CD4-positive, CD25-positive, alpha-beta regulatory T cell (primary cell): ENCODE measurements at regions not wholly inside any gene's neighbourhood (a gene's known extent, or its start where the extent isn't known, plus 50 kb on each side); places are given as distances from the start of the nearest gene placed in this dataset.

ENCODE experiments used
- ATAC-seq, 2 donors: fragments of 150-1000 bp; cut with Tn5 transposase; one replicate each; pipeline ENCODE4 v1.10.0; 2021; ENCODE audit warnings: low read depth in 2 of 2, moderate number of reproducible peaks in 2 of 2, moderate library complexity in 1 of 2
- DNase-seq, 3 donors: peaks; one replicate each; pipeline versions ENCODE4 v3.0.0 to v3.0.0-alpha.2; 2012 to 2022; ENCODE audit warnings: mixed read lengths in 1 of 3
- H3K27ac ChIP-seq: one replicate; pipeline ENCODE4 v1.7.0; 2013; ENCODE audit warnings: mild to moderate bottlenecking, low read length; ENCODE audit not compliant: insufficient read depth, poor library complexity, severe bottlenecking
- H3K27me3 ChIP-seq: one replicate; pipeline ENCODE4 v1.7.0; 2013; ENCODE audit warnings: low read length; ENCODE audit not compliant: control insufficient read depth, insufficient read depth
- H3K36me3 ChIP-seq: one replicate; pipeline ENCODE4 v1.7.0; 2013; ENCODE audit warnings: mild to moderate bottlenecking, low read length, moderate library complexity; ENCODE audit not compliant: control insufficient read depth, insufficient read depth
- H3K4me1 ChIP-seq: 2 replicates; pipeline ENCODE4 v1.7.0; 2013; ENCODE audit warnings: mild to moderate bottlenecking, low read length; ENCODE audit not compliant: insufficient read depth, control insufficient read depth, poor library complexity, severe bottlenecking
- H3K4me3 ChIP-seq: one replicate; pipeline ENCODE4 v1.7.0; 2013; ENCODE audit warnings: low read depth, mild to moderate bottlenecking, low read length, moderate library complexity
- H3K9me3 ChIP-seq, 2 experiments: 1 replicate in 1 of 2; 2 replicates in 1 of 2; pipeline ENCODE4 v1.7.0; 2013; ENCODE audit warnings: low read length in 2 of 2, mild to moderate bottlenecking in 1 of 2, moderate library complexity in 1 of 2; ENCODE audit not compliant: control insufficient read depth in 2 of 2
- H3K27ac Mint-ChIP-seq, 3 donors: one replicate each; pipeline ENCODE4 v1.8.0; 2020 to 2022; ENCODE audit warnings: mild to moderate bottlenecking in 3 of 3, mixed read lengths in 3 of 3, moderate library complexity in 2 of 3
- H3K27me3 Mint-ChIP-seq: one replicate; pipeline ENCODE4 v1.8.0; 2022; ENCODE audit warnings: mild to moderate bottlenecking, mixed read lengths
- H3K36me3 Mint-ChIP-seq: one replicate; pipeline ENCODE4 v1.8.0; 2020; ENCODE audit warnings: mixed read lengths
- H3K4me1 Mint-ChIP-seq, 4 donors: one replicate each; pipeline ENCODE4 v1.8.0; 2020 to 2022; ENCODE audit warnings: mixed read lengths in 4 of 4, mild to moderate bottlenecking in 1 of 4
- H3K4me3 Mint-ChIP-seq, 4 donors: one replicate each; pipeline ENCODE4 v1.8.0; 2020 to 2022; ENCODE audit warnings: mild to moderate bottlenecking in 4 of 4, mixed read lengths in 4 of 4, moderate library complexity in 3 of 4
- H3K9me3 Mint-ChIP-seq, 7 donors: one replicate each; pipeline ENCODE4 v1.8.0; 2020 to 2022; ENCODE audit warnings: mixed read lengths in 7 of 7, mild to moderate bottlenecking in 3 of 7, moderate library complexity in 2 of 7

DNA sequence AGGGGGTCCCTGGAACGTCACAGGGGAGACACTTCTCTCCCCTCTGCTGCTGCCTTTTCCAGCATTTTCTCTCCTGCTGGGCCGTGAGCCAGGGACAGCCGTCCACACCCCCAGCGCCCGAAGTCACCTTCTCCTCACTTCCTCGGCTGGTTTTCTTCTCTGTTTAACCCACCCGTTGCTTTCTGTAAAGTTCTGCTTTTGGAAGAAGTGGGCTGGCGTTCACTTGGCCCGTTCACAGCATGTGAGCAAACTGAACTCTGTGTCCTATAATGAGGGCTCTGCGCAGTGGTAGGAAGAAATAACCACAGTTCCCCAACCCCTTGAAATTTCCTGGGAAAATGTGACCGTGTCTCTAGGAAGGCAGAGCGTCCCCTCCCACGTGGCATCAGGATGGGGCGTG is 187.0 kb upstream of the HDAC4 start:
- no peak for DNase-seq
- no peaks in the 10 kb centered on the region for H3K36me3 Mint-ChIP-seq

DNA sequence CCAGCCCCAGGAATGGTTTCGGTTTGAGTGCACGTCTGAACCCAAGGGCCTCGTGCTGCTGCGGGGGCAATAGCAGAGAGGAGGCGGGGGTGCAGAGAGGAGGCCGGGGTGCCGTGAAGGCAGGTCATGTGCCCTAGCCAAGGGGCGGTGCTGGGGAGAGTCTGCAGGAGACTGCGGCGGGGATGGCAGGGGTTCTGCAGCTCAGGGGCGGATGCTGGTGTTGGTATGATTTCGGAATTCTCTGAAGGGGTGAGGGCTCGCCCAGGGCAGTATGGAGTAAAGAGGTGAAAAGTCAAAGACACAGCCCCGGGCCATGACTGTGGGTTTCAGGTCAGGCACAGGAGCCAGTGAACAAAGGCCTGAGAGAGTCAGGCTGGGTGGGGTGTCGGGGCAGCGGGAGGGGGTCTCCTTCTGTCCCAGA is 186.5 kb upstream of the HDAC4 start:
- Histone ChIP-seq H3K4me3 (no peak overlapping the region), H3K27me3 (no peaks in the 10 kb centered on the region), H3K36me3 (no peaks in the 10 kb centered on the region), H3K27ac (no peak overlapping the region), H3K4me1 (no peaks in the 10 kb centered on the region), H3K9me3 (no peaks in the 10 kb centered on the region)
- H3K4me1 Mint-ChIP-seq = peaks cover 0 to 4% (median 0%) of the 10 kb centered on the region in 4 donors
- H3K4me3 Mint-ChIP-seq = no peak overlapping the region
- no peaks in the 10 kb centered on the region for H3K27me3 Mint-ChIP-seq
- ATAC-seq = no peak
- peaks cover 0 to 2% (median 0%) of the 10 kb centered on the region in 7 donors for H3K9me3 Mint-ChIP-seq
- no peak for DNase-seq
- no peaks in the 10 kb centered on the region for H3K36me3 Mint-ChIP-seq
- no peak overlapping the region for H3K27ac Mint-ChIP-seq

More for the DNA sequence above, 187.0 kb upstream of the HDAC4 start:
- no peaks in the 10 kb centered on the region for H3K27me3 ChIP-seq
- no peaks in the 10 kb centered on the region for H3K9me3 ChIP-seq
- H3K27ac ChIP-seq = no peak overlapping the region
- ATAC-seq = no peak
- H3K36me3 ChIP-seq = no peaks in the 10 kb centered on the region
- H3K4me3 ChIP-seq = no peak overlapping the region
- H3K27me3 Mint-ChIP-seq = no peaks in the 10 kb centered on the region
- peaks cover 0 to 2% (median 0%) of the 10 kb centered on the region in 7 donors for H3K9me3 Mint-ChIP-seq
- no peak overlapping the region for H3K4me3 Mint-ChIP-seq
- H3K4me1 ChIP-seq = no peaks in the 10 kb centered on the region
- no peak overlapping the region for H3K27ac Mint-ChIP-seq
- no peaks in the 10 kb centered on the region for H3K4me1 Mint-ChIP-seq

DNA sequence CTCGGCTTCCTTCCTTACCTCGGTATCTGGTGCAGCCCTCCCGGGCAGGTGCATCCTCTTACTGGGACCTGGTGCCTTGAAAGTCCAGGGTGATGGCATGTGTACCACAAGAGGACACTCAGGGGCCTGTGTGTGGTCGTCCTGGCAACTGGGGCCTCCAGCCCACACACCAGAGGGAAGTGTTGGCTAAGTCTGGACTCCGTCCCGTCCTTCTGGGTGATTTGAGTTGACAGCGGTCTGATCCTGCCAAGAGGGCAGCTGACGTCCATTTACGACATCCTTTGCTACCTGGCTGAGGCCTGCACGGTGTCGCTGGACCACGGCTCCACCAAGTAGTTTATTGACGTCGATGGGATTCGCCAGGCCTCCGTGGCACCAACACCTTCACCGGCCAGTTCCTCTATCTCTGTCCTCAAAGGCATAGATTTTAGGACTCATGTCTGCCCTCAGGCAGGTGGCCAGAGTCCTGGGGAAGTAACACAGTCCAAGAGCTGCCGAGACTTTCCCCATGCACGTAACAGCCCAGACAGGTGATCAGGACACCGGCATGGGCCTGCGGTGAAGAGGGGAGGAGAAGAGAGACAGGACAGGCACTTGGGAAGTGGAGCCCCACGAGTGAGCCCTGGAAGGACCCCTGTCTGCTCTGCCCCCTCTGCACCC is 186.0 kb upstream of the HDAC4 start:
- Mint-ChIP-seq H3K27ac (no peak overlapping the region), H3K9me3 (peaks cover 0 to 2% (median 0%) of the 10 kb centered on the region in 7 donors), H3K27me3 (no peaks in the 10 kb centered on the region), H3K36me3 (no peaks in the 10 kb centered on the region), H3K4me3 (no peak overlapping the region), H3K4me1 (peaks cover 0 to 7% (median 0%) of the 10 kb centered on the region in 4 donors)
- Histone ChIP-seq H3K36me3 (no peaks in the 10 kb centered on the region), H3K4me1 (no peaks in the 10 kb centered on the region), H3K9me3 (no peaks in the 10 kb centered on the region), H3K27me3 (no peaks in the 10 kb centered on the region), H3K4me3 (no peak overlapping the region), H3K27ac (no peak overlapping the region)
- no peak for ATAC-seq
- no peak for DNase-seq

DNA sequence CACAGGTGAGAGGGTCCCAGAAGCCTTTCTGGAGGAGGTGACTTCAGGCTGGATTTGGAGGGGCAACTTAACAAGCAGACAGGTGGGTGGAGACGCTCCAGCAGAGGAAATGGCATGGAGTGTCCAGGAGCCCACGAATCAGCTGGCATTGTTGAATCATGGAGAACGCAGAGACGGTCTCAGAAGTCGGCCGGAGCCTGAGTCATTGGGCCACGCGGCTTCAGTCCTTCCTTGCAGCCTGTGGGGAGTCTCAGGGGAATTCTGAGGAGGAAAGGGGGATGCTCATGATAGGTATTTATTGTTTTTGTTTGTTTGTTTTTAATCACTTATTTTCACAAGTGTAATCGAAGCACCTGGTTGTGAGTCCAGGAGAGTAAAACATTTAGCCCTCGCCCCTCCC is 184.6 kb upstream of the HDAC4 start:
- no peak overlapping the region for H3K27ac ChIP-seq
- no peaks in the 10 kb centered on the region for H3K4me1 ChIP-seq
- Mint-ChIP-seq H3K27me3 (no peaks in the 10 kb centered on the region), H3K4me1 (peaks cover 0 to 7% (median 0%) of the 10 kb centered on the region in 4 donors), H3K9me3 (peaks cover 0 to 1% (median 0%) of the 10 kb centered on the region in 7 donors), H3K4me3 (no peak overlapping the region), H3K27ac (peak overlapping the region in 1 of 3 donors; percentile 40), H3K36me3 (no peaks in the 10 kb centered on the region)
- H3K4me3 ChIP-seq = no peak overlapping the region
- H3K27me3 ChIP-seq = no peaks in the 10 kb centered on the region
- ATAC-seq (no peak), DNase-seq (no peak)
- no peaks in the 10 kb centered on the region for H3K9me3 ChIP-seq
- no peaks in the 10 kb centered on the region for H3K36me3 ChIP-seq

DNA sequence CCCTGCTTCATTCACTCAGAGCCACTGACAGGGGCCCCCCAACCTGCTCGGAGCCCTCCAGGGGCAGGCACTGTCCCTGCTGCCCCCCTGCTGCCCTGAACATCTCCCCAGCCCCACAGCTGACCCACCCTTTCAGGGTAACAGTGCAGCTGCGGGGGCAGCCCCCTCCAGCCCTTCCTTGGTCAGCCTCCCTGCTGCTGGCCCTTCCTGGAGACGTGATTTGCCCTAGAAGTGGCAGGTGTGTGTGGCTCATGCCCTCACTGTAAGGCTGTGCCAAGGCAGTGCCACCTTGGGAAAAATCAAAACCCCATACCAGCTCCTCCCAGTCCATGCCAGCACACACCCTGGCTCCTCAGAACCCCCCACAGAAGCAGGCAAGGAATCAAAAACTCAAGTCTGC is 184.2 kb upstream of the HDAC4 start:
- ATAC-seq = no peak
- Histone ChIP-seq H3K27me3 (no peaks in the 10 kb centered on the region), H3K36me3 (no peaks in the 10 kb centered on the region), H3K9me3 (no peaks in the 10 kb centered on the region), H3K4me1 (no peaks in the 10 kb centered on the region), H3K27ac (no peak overlapping the region), H3K4me3 (no peak overlapping the region)
- Mint-ChIP-seq H3K27me3 (no peaks in the 10 kb centered on the region), H3K27ac (peak overlapping the region in 1 of 3 donors; percentile 40), H3K4me1 (peaks cover 0 to 7% (median 0%) of the 10 kb centered on the region in 4 donors), H3K4me3 (no peak overlapping the region), H3K9me3 (peaks cover 0 to 1% (median 0%) of the 10 kb centered on the region in 7 donors), H3K36me3 (no peaks in the 10 kb centered on the region)
- no peak for DNase-seq

DNA sequence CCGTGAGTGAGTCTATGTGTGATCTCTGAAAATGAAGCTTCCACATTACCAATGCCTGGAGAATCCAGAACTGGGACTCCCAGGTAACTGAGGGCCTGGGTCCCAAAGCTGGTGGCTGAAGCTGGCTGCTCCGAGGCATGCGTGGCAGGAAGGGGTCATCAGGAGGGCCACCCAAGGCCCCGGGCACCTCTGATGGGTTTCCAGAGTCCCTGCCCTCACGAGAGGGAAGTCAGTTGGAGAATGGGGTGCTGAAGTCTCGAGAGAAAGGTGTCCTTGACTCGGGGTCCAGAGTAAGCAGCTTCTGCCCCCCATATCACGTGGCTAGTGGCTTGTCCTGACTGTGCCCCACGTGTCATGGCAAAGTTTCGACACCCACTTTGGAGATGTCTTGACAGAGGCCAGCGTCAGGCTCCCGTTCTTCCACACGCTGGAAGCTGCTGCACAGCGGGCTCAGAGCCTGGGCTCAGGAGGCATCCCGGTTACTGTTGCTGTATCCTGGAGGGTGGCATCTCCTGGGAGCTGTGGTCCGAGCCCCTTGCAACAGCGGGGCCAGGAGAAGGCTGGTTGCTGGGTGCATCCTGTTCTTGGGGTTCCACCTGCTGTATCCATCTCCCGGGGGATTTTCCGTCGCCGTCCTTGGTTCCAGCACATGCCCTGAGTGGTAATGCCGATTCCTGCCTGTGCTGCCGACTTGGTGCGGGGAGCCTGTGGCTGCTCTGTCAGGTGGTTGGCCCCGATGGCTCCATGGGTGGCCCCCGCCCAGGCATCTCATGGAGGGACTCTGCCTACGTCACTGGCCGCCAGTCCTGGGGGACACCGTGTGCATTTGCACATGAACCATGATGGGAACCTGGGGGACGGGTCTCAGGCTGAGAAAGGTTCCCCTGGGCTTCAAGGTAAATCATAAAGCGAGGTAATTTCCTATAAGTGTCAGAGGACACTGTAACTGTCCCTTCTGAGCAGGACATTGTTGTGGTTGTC is 183.3 kb upstream of the HDAC4 start:
- Mint-ChIP-seq H3K9me3 (no peaks in the 10 kb centered on the region), H3K4me3 (no peak overlapping the region), H3K27ac (no peak overlapping the region), H3K27me3 (no peaks in the 10 kb centered on the region), H3K4me1 (peaks cover 0 to 7% (median 0%) of the 10 kb centered on the region in 4 donors), H3K36me3 (peaks cover 3% of the 10 kb centered on the region)
- DNase-seq (no peak), ATAC-seq (no peak)
- Histone ChIP-seq H3K4me3 (no peak overlapping the region), H3K4me1 (no peaks in the 10 kb centered on the region), H3K36me3 (no peaks in the 10 kb centered on the region), H3K9me3 (no peaks in the 10 kb centered on the region), H3K27ac (no peak overlapping the region), H3K27me3 (no peaks in the 10 kb centered on the region)

DNA sequence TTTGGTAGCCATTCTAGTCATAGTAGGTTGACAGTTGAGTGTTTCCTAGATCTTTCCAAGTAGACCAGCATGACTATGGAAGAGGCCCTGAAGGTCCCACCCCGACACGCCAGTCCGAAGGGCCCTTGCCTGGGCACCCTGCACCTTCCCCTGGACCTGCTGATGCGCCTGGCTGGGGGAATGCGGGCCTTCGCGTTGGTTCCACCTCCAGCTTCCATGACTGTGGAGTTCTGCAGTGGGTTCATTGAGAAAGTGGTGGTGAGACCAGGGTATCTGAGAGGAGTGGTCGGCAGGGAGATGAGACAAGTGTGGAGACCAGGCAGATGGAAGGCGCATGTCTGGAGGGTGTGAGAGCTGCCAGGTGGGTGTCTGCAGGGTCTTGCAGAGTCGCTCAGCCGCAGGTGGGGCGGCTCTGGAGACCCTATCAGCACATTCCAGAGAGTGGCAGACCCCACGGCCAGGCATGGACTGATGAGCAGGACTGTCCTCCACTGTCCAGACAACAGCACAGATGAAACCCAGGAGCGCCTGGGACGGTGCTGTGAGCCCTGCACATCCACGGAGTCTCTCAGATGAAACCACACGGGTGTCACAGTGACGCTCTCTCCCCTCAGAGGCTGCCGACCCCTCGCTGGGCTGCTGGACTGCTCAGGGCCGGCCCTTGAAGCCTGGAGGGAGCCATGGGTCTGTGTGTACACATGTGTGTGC is 182.5 kb upstream of the HDAC4 start:
- H3K4me1 ChIP-seq = no peaks in the 10 kb centered on the region
- ATAC-seq (no peak), DNase-seq (no peak)
- no peak overlapping the region for H3K4me3 ChIP-seq
- H3K9me3 Mint-ChIP-seq = no peaks in the 10 kb centered on the region
- no peaks in the 10 kb centered on the region for H3K27me3 Mint-ChIP-seq
- no peaks in the 10 kb centered on the region for H3K36me3 ChIP-seq
- no peaks in the 10 kb centered on the region for H3K9me3 ChIP-seq
- no peak overlapping the region for H3K4me3 Mint-ChIP-seq
- H3K27ac Mint-ChIP-seq = no peak overlapping the region
- peaks cover 0 to 7% (median 0%) of the 10 kb centered on the region in 4 donors for H3K4me1 Mint-ChIP-seq
- no peak overlapping the region for H3K27ac ChIP-seq
- no peaks in the 10 kb centered on the region for H3K27me3 ChIP-seq
- H3K36me3 Mint-ChIP-seq = peaks cover 3% of the 10 kb centered on the region
